NT2/D1 (cell line): ENCODE measurements at regions not wholly inside any gene's neighbourhood (a gene's known extent, or its start where the extent isn't known, plus 50 kb on each side); places are given as distances from the start of the nearest gene placed in this dataset.

ENCODE experiments used
- DNase-seq: peaks from one replicate; pipeline ENCODE4 v3.0.0-alpha.2; 2011; ENCODE audit warnings: low read depth, low spot score
- H3K27me3 ChIP-seq: 2 replicates; pipeline ENCODE4 v1.6.0; 2011; ENCODE audit warnings: mild to moderate bottlenecking; ENCODE audit not compliant: insufficient read length, insufficient read depth
- H3K36me3 ChIP-seq: 2 replicates; pipeline ENCODE4 v1.6.1; 2011; ENCODE audit warnings: mild to moderate bottlenecking, low read length, mixed read lengths; ENCODE audit not compliant: insufficient read depth, insufficient read length
- H3K4me1 ChIP-seq: 2 replicates; pipeline ENCODE4 v1.5.1; 2011; ENCODE audit not compliant: insufficient read depth, insufficient read length
- H3K4me3 ChIP-seq: 2 replicates; pipeline ENCODE4 v1.5.1; 2011; ENCODE audit warnings: low read depth; ENCODE audit not compliant: insufficient read length
- H3K9ac ChIP-seq: 2 replicates; pipeline ENCODE4 v1.6.0; 2011; ENCODE audit warnings: low read depth; ENCODE audit not compliant: insufficient read length
- H3K9me3 ChIP-seq: 2 replicates; pipeline ENCODE4 v1.5.1; 2011; ENCODE audit warnings: mild to moderate bottlenecking, low read length; ENCODE audit not compliant: insufficient read depth
- SUZ12 ChIP-seq: IDR thresholded peaks from 2 replicates; pipeline ENCODE4 v1.6.1; 2011; ENCODE audit not compliant: insufficient read length, insufficient read depth; ENCODE audit errors: extremely low read depth
- YY1 ChIP-seq: IDR thresholded peaks from 2 replicates; pipeline ENCODE4 v1.6.1; 2011; ENCODE audit not compliant: insufficient read length, insufficient read depth
- ZNF274 ChIP-seq: IDR thresholded peaks from 2 replicates; pipeline ENCODE4 v1.6.1; 2011; ENCODE audit warnings: mild to moderate bottlenecking, low read depth, low read length

DNA sequence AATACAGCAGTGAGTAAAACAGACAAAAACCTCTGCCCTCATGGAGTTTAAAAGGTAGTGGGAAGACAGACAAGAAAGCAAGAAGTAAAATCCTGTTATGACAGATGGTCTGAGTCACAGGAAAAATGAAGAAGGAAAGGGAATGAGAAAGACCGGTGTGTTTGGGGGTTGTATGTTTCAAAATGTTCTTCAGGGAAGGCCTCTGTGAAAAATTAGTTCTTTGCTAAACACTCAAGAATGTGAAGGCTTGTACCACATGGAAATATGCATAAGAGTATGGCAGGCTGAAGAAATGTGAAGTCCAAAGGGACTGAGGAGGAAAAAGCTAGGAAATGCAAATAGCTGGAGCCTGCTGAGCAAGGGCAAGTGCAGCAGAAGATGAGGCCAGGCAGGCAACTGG lies 315.9 kb upstream of the SEMA3A start:
- TF ChIP-seq ZNF274 (no peak), YY1 (no peak), SUZ12 (no peak)
- Histone ChIP-seq H3K27me3 (no peaks in the 10 kb centered on the region), H3K4me1 (no peaks in the 10 kb centered on the region), H3K9ac (no peak overlapping the region), H3K4me3 (no peak overlapping the region), H3K9me3 (no peaks in the 10 kb centered on the region), H3K36me3 (no peaks in the 10 kb centered on the region)
- no peak for DNase-seq

DNA sequence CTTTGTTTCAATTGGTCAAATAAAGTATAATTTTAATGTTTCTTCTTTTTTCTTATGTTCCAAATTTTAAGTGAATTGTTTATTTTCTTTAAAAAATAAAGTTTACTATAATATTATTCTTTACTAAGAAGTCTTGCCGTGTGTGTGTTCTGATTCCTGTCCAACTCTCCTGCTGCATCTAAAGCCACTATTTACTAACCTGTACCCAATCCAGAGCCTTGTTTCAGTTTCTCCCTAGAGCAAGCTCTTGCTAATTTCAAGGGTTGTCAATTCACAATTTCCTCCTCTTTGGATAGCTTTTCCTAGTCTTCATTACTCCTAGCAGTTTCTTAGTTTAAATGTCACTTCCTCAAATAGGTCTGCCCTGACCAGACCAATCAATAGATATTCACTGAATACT lies 314.9 kb upstream of the SEMA3A start:
- DNase-seq, result no peak
- H3K27me3 ChIP-seq, result no peaks in the 10 kb centered on the region
- TF ChIP-seq YY1 (no peak), SUZ12 (no peak), ZNF274 (no peak)
- H3K4me1 ChIP-seq, result no peaks in the 10 kb centered on the region
- H3K36me3 ChIP-seq, result no peaks in the 10 kb centered on the region
- H3K4me3 ChIP-seq, result no peak overlapping the region
- no peaks in the 10 kb centered on the region for H3K9me3 ChIP-seq
- no peak overlapping the region for H3K9ac ChIP-seq

DNA sequence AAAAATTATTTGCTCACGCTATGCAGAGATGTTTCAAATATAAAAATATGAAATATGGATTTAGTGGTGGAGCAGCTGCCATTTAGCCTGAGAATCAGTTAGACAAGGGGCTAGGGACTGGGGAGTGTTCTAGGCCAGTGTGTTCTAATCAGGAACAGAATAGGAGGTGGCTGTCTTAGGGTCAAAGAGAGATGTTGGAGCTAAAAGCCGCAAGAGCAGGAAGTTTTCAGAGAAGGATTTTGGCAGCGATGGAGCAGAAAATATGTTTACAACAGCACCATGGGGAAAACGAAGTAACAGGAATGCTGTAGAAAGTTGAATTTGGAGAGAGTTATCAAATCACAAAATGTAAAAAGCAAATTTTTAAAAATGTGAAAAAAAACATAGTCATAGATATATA lies 314.0 kb upstream of the SEMA3A start:
- no peaks in the 10 kb centered on the region for H3K9me3 ChIP-seq
- TF ChIP-seq ZNF274 (no peak), SUZ12 (no peak), YY1 (no peak)
- H3K36me3 ChIP-seq, result no peaks in the 10 kb centered on the region

DNA sequence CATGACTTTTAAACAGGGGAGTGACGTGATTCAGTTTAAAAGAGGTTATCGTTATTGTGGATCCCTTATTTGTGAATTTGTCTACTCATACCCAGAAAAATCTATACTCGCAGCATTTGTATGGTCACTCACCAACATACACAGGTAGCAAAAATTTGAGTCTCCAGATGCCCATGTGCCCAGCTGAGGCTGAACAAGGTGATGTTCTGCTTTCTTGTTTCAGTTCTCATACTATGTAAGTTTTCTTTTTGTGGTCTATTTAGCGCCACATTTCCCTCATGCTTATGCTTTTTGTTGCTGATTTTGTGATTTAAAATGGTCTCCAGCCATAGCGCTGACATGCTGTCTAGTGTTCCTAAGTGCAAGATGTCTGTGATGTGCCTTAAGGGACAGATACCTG lies 312.9 kb upstream of the SEMA3A start:
- H3K9ac ChIP-seq, result no peak overlapping the region
- H3K9me3 ChIP-seq, result no peaks in the 10 kb centered on the region
- DNase-seq, result no peak
- TF ChIP-seq ZNF274, result no peak
- no peaks in the 10 kb centered on the region for H3K4me1 ChIP-seq
- no peak overlapping the region for H3K4me3 ChIP-seq
- H3K27me3 ChIP-seq, result no peaks in the 10 kb centered on the region
- no peaks in the 10 kb centered on the region for H3K36me3 ChIP-seq

More for the DNA sequence above, 314.0 kb upstream of the SEMA3A start:
- Histone ChIP-seq H3K9ac (no peak overlapping the region), H3K4me1 (no peaks in the 10 kb centered on the region), H3K4me3 (no peak overlapping the region), H3K27me3 (no peaks in the 10 kb centered on the region)
- no peak for DNase-seq

DNA sequence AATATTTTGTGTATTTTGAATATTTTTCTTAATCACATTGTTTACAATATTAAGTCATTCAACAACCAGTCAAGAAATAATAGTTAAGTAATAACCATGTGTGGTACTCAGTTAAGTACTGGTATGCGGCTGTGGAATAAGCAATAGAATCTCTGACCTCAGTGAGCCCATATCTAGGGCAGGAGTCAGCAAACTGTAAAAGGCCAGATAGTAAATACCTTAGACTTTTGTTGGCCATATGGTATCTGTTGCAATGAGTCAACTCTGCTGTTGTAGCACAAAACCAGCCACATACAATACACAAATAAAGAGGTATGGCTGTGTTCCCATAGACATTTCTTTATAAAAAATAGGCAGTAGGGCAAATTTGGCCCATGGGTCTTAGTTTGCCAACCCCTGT lies 311.6 kb upstream of the SEMA3A start:
- H3K4me3 ChIP-seq, result no peak overlapping the region
- H3K27me3 ChIP-seq, result no peaks in the 10 kb centered on the region
- H3K36me3 ChIP-seq, result no peaks in the 10 kb centered on the region
- no peak for DNase-seq
- no peaks in the 10 kb centered on the region for H3K4me1 ChIP-seq
- H3K9ac ChIP-seq, result no peak overlapping the region
- TF ChIP-seq ZNF274 (no peak), YY1 (no peak), SUZ12 (no peak)
- H3K9me3 ChIP-seq, result no peaks in the 10 kb centered on the region

DNA sequence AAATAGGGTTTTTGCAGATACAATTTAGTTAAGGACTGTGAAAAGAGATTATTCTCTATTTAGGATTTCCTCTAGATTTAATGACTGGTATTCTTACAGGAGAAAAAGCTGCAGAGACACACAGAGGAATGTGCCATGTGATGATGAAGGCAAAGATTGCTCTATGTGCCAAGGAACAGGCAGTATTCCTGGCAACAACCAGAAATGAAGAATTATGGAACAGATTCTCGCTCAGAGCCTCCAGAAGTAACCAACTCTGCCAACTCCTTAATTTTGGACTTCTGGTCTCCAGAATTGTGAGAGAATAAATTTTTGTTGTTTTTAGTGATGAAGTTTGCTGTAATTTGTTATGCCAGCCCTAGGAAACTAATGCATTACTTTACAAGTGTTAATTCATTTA lies 307.6 kb upstream of the SEMA3A start:
- no peaks in the 10 kb centered on the region for H3K4me1 ChIP-seq
- no peak for TF ChIP-seq ZNF274
- no peak for TF ChIP-seq SUZ12
- no peak for TF ChIP-seq YY1
- no peaks in the 10 kb centered on the region for H3K9me3 ChIP-seq
- no peaks in the 10 kb centered on the region for H3K36me3 ChIP-seq
- no peak overlapping the region for H3K9ac ChIP-seq
- no peak overlapping the region for H3K4me3 ChIP-seq
- DNase-seq, result no peak
- H3K27me3 ChIP-seq, result no peaks in the 10 kb centered on the region

DNA sequence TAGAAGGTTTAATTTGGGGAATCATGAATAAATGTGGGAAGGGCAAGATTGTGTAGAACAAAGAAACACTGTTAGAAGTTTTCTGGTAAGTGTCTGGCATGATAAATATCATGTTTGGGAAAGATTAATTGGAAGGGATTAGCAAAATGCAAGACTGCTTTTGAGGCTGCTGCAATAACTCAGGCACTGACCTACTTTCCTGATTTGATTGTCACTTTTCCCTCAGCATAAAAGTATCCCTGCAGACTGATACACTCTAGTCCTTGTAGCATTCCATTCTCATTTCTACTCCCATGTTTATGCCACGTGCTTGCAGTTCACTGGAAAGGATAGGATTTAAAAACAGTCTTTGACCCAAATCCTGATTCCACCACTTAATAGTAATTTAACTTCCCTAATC lies 303.3 kb upstream of the SEMA3A start:
- DNase-seq, result no peak
- Histone ChIP-seq H3K9ac (no peak overlapping the region), H3K4me3 (no peak overlapping the region), H3K9me3 (no peaks in the 10 kb centered on the region), H3K36me3 (no peaks in the 10 kb centered on the region), H3K27me3 (no peaks in the 10 kb centered on the region), H3K4me1 (no peaks in the 10 kb centered on the region)
- TF ChIP-seq SUZ12 (no peak), ZNF274 (no peak), YY1 (no peak)

DNA sequence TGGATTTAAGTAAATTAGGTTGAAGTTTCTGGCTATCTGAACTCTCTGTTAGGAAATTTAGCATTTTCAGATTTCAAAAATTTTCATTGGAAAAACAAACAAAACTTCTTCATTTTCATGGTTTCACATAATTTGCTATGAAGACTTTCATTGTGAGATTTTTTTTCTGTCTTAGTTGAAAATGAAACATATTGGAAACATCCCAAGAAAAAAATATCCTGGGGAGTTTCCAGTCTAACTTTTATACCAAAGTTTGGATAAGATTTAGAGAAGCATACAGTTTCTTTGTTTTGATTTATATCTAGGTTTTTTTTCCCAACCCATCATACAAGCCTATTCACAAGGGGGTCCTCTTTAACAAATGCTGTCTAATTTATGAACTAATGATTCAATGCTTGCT lies 300.5 kb upstream of the SEMA3A start:
- H3K27me3 ChIP-seq, result no peaks in the 10 kb centered on the region
- no peaks in the 10 kb centered on the region for H3K4me1 ChIP-seq
- H3K9ac ChIP-seq, result no peak overlapping the region
- TF ChIP-seq SUZ12, result no peak
- H3K9me3 ChIP-seq, result no peaks in the 10 kb centered on the region
- H3K36me3 ChIP-seq, result no peaks in the 10 kb centered on the region
- DNase-seq, result no peak
- H3K4me3 ChIP-seq, result no peak overlapping the region
